GM04503 (cell line): ENCODE measurements at regions not wholly inside any gene's neighbourhood (a gene's known extent, or its start where the extent isn't known, plus 50 kb on each side); places are given as distances from the start of the nearest gene placed in this dataset.

ENCODE experiments used
- DNase-seq: peaks from one replicate; pipeline ENCODE4 v3.0.0-alpha.2; 2012; ENCODE audit warnings: low read depth

- DNase-seq = no peak
These were observed 923.5 kb downstream of the EPHA4 start for GRCh38 chr2:220648628-220649027.

- no peak for DNase-seq
These were observed 918.3 kb downstream of the EPHA4 start for GRCh38 chr2:220653776-220654175.

GRCh38 chr2:220654322-220654721 is 917.8 kb downstream of the EPHA4 start:
- DNase-seq = no peak

- no peak for DNase-seq
These were observed 911.6 kb downstream of the EPHA4 start for GRCh38 chr2:220660277-220661145.

GRCh38 chr2:220662431-220662830 is 909.7 kb downstream of the EPHA4 start:
- DNase-seq = no peak

GRCh38 chr2:220663065-220663464 is 909.0 kb downstream of the EPHA4 start:
- DNase-seq = no peak

- DNase-seq = peak; percentile 21
These were observed 907.6 kb downstream of the EPHA4 start for GRCh38 chr2:220664272-220665107.

- no peak for DNase-seq
These were observed 907.0 kb downstream of the EPHA4 start for GRCh38 chr2:220665108-220665471.

- DNase-seq = no peak
These were observed 902.8 kb downstream of the EPHA4 start for GRCh38 chr2:220669324-220669723.

- DNase-seq = no peak
These were observed 901.6 kb downstream of the EPHA4 start for GRCh38 chr2:220670511-220670910.

- no peak for DNase-seq
These were observed 898.8 kb downstream of the EPHA4 start for GRCh38 chr2:220673151-220673874.

GRCh38 chr2:220674033-220674432 is 898.1 kb downstream of the EPHA4 start:
- DNase-seq = no peak

GRCh38 chr2:220676695-220677094 is 895.4 kb downstream of the EPHA4 start:
- no peak for DNase-seq

GRCh38 chr2:220678943-220679342 is 893.2 kb downstream of the EPHA4 start:
- DNase-seq = no peak

GRCh38 chr2:220682616-220683015 is 889.5 kb downstream of the EPHA4 start:
- DNase-seq = no peak

- DNase-seq = no peak
These were observed 888.0 kb downstream of the EPHA4 start for GRCh38 chr2:220684099-220684498.

GRCh38 chr2:220687231-220687843 is 884.8 kb downstream of the EPHA4 start:
- DNase-seq = peak; percentile 14

- no peak for DNase-seq
These were observed 876.5 kb downstream of the EPHA4 start for GRCh38 chr2:220695397-220696279.

- no peak for DNase-seq
These were observed 875.8 kb downstream of the EPHA4 start for GRCh38 chr2:220696280-220696669.

- DNase-seq = no peak
These were observed 875.1 kb downstream of the EPHA4 start for GRCh38 chr2:220697011-220697410.

GRCh38 chr2:220701115-220701514 is 871.0 kb downstream of the EPHA4 start:
- no peak for DNase-seq
